ENCODE measurements at regions not wholly inside any gene's neighbourhood (a gene's known extent, or its start where the extent isn't known, plus 50 kb on each side); places are given as distances from the start of the nearest gene placed in this dataset.
"Not testable (repeated sequence)": the region's sequence is repeated elsewhere in the genome, so short reads cannot be mapped to it uniquely, and the experiment has no call there.

GRCh38 chr7:80018941-80019808 lies 115.5 kb upstream of the GNAI1 start:
- peak in 25 of 51 donors; percentile 1 to 53 (median 18) for DNase-seq

DNA sequence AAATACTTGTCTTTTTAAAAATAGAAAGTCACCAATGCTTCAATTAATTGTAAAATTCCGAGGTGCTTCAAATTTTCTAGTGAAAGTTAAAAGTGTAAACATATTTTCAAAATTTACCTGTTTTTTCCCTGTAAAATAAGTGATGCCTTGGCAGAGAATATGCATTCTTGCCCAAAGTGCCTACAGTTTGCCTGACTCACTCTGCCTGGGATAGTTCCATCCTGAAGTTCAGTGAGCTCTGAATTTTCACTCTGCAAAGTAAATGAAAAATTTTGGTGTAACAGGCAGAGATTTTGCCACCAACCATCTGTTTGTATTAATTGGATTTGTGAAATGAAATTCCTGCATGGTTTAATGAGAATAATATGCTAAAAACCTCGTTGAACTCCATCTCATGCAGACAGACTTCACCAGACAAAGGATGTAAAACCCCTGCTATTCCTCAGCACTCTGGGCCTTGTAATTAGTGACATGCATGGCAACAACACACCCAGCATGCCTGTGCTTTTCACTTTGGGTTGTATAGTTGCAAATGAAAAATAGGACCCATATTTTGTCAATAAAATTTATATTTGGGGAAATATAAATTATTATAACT lies 117.4 kb upstream of the GNAI1 start:
- DNase-seq: no peak

DNA sequence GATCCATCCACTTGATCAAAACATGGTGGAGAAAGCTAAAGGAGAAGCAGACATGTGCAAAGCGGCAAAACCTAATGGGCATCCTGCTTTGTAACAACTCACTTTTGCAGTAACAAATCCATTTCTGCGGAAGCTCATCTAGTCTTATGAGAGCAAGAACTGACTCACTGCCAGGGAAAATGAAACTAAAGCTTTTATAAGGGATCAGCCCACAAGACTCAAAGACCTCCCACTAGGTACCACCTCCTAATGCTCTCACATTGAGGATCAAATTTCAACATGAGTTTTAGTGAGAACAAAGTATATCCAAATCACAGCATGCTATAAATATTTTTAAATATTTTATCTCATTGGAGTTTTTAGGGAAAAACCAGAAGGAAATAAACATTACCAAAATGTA lies 120.1 kb upstream of the GNAI1 start:
- no peak for DNase-seq

- no peak for DNase-seq
These were observed 126.6 kb upstream of the GNAI1 start for GRCh38 chr7:80008039-80008438.

GRCh38 chr7:80002865-80003264 lies 131.8 kb upstream of the GNAI1 start:
- DNase-seq: no peak

DNA sequence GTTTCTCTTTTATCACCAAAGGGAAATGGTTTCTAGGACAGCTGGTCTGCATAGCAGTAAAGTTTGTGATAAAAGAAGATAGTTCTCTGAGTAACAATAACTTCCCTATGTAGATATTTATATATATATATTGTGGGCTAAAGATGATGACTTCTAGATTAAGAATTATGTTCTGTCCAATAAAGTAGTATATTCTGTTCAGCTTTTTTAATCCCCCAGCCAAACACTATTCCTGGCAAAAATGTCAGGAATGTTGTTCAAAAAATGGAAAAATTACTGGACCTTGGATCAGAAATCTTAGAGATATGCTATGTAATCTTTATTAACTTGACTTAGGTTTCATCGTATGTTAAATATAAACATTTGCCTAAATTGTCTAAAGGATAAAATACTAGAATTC lies 136.3 kb upstream of the GNAI1 start:
- no peak for DNase-seq

- no peak for DNase-seq
These were observed 137.3 kb upstream of the GNAI1 start for GRCh38 chr7:79997345-79997744.

DNA sequence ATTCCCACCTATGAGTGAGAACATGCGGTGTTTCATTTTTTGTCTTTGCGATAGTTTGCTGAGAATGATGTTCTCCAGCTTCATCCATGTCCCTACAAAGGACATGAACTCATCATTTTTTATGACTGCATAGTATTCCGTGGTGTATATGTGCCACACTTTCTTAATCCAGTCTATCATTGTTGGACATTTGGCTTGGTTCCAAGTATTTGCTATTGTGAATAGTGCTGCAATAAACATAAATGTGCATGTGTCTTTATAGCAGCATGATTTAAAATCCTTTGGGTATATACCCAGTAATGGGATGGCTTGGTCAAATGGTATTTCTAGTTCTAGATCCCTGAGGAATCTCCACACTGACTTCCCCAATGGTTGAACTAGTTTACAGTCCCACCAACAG lies 138.9 kb upstream of the GNAI1 start:
- not testable (repeated sequence) for DNase-seq

DNA sequence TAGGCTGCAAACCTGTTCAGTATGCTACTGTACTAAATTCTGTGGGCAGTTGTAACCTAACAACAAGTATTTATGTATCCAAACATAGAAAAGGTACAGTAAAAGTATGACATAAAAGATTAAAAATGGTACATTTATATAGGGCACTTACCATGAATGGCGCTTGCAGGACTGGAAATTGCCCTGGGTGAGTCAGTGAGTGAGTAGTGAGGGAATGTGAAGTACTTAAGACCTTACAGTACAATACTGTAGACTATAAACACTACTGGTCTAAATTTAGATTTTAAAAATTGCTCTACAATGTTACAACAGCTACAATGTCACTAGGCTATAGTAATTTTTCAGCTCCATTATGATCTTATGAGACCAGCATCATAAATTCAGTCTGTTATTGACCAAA lies 146.0 kb upstream of the GNAI1 start:
- DNase-seq: no peak

GRCh38 chr7:79984210-79984609 lies 150.4 kb upstream of the GNAI1 start:
- no peak for DNase-seq

DNA sequence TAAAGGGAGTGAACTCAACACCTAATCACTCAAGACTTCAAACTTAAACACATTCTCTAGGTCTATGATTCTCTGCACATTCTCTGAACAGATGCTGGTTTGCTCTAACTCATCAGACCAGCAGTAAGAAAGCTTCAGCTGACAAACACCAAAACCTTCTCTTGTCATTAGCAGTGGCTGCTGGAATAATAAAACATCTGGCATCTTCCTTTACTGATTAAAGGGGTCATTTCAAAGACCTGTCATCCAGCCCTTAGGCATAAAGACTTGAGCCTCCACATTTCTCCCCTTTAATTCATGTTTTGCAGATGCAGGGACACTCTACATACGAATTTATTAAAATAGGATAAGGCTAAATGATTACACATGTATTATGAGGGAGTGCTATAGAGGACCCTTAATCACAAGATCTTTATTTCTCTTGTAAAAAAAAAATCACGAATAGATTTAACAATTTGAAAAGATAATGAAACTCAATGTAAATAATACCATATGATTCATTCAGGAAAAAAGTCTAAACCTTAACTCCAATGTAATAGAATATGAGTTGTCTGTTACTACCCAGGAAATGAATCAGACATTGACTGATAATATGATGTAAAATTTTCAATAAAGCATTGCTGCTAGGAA lies 152.4 kb upstream of the GNAI1 start:
- no peak for DNase-seq

GRCh38 chr7:79980376-79980775 lies 154.3 kb upstream of the GNAI1 start:
- DNase-seq: no peak

GRCh38 chr7:79979437-79979836 lies 155.2 kb upstream of the GNAI1 start:
- DNase-seq: no peak

DNA sequence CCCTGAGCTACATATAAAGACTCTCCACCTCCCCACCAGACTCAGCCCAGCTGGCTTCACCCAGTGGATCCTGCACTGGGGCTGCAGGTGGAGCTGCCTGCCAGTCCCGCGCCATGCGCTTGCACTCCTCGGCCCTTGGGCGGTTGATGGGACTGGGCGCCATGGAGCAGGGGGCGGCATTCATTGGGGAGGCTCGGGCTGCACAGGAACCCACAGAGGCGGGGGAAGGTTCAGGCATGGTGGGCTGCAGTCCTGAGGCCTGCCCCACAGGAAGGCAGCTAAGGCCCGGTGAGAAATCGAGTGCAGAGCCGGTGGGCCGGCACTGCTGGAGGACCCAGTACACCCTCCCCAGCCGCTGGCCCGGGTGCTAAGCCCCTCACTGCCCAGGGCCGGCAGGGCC lies 157.2 kb upstream of the GNAI1 start:
- DNase-seq: no peak

DNA sequence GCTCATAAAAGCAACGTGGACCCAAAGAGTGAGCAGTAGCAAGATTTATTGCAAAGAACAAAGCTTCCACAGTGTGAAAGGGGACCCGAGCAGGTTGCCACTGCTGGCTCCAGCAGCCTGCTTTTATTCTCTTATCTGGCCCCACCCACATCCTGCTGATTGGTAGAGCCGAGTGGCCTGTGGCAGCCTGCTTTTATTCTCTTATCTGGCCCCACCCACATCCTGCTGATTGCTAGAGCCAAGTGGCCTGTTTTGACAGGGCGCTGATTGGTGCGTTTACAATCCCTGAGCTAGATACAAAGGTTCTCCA lies 158.0 kb upstream of the GNAI1 start:
- not testable (repeated sequence) for DNase-seq

DNA sequence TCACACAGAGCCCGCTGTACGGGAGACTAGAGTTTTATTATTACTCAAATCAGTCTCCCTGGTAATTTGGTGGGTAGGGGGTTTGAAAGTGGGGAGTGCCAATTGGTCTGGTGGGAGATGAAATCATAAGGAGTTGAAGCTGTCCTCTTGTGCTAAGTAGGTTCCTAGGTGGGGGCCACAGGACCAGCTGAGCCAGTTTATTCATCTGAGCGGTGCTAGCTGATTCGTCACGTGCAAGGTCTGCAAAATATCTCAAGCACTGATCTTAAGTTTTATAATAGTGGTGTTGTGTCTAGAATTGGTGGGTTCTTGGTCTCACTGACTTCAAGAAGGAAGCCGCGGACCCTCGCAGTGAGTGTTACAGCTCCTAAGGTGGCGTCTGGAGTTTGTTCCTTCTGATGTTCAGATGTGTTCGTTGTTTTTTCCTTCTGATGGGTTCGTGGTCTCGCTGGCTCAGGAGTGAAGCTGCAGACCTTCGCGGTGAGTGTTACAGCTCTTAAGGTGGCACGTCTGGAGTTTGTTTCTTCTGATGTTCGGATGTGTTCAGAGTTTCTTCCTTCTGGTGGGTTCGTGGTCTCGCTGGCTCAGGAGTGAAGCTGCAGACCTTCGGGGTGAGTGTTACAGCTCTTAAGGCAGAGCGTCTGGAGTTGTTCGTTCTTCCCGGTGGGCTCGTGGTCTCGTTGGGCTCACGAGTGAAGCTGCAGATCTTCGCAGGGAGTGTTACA lies 158.5 kb upstream of the GNAI1 start:
- DNase-seq: not testable (repeated sequence)

- DNase-seq: no peak
These were observed 161.2 kb upstream of the GNAI1 start for GRCh38 chr7:79973455-79973854.

- no peak for DNase-seq
These were observed 163.6 kb upstream of the GNAI1 start for GRCh38 chr7:79971058-79971457.

DNA sequence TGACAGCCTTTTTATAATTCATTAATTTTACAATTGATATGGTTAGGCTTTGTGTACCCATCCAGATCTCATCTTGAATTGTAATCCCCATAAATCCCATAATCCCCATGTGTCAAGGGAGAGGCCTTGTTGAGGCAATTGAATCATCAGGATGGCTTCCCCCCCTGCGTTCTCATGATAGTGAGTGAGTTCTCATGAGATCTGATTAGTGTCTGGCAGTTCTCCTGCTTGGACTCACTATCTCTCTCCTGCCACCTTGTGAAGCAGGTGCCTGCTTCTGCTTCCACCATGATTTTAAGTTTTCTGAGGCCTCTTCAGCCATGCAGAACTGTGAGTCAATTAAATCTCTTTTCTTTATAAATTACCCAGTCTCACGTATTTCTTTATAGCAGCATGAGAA lies 165.7 kb upstream of the GNAI1 start:
- no peak for DNase-seq

DNA sequence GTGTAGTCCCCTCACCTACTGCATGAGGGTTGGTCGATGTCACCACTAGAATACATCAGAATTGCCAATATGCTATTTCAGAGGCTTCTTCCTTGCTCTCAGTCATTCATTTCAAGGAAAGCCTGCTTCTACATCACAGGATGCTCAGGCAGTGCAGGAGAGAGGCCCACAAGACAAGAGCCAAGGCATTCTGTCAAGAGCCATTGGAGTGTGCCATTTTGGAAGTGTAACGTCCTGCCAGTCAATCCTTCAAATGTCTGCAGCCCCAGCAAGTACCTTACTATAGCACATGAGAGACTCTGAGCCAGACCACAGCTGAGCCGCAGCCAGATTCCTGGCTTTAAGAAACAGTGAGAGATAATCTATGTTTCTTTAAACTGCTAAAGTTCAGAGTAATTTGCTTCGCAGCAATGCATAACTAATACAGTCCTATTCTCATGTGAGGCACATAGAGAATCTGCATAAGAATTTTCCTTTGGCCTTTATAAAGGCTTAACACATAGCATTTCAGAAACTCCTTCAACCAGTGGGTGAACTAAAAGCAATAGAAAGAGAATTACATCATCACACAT lies 166.5 kb upstream of the GNAI1 start:
- DNase-seq: no peak

GRCh38 chr7:79965946-79966345 lies 168.7 kb upstream of the GNAI1 start:
- DNase-seq: no peak

DNA sequence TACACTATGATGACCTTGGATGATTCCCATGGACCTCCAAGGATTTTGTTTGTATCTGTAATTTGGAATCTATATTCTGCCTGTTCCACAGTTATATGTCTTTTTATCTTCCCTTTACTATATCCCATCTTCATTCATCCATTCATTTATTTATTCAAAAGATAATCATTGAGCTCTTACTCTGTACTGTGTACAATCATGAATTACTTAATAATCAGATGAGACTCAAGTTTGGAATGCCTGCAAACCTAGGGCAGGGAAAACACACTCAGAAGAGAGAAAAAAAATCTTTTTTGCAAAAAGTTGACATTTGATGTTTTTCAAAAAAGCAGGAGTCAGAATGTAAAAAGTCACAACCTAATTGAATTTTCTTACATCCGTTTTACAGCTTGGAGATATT lies 170.2 kb upstream of the GNAI1 start:
- no peak for DNase-seq

Data from hypothalamus (tissue), 51 donors.